ENCODE measurements at regions not wholly inside any gene's neighbourhood (a gene's known extent, or its start where the extent isn't known, plus 50 kb on each side); places are given as distances from the start of the nearest gene placed in this dataset.
"Not testable (repeated sequence)": the region's sequence is repeated elsewhere in the genome, so short reads cannot be mapped to it uniquely, and the experiment has no call there.

DNA sequence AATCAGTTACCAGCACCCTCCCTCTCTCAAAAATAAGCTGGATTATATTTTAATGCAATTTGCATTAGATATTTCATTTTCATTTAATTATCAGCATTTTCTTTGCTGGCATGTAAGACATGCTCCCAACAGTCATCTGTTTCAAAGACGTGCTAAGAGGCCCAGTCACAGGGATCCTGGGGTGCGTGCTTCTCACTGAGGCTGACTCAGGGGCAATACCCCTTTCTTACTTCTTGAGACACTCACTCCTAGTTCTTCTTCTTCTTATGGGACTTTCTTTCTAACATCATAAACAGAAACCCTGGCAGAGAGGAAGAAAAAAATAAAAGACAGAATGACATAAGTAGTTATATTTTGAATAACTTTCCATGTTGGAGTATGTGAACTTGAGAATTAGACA lies 372.1 kb upstream of the MEX3C start:
- Mint-ChIP-seq H3K36me3 (ENCODE audit: low read depth) (no peaks in the 10 kb centered on the region), H3K9me3 (peaks cover 29% of the 10 kb centered on the region), H3K27me3 (ENCODE audit: insufficient read depth) (no peaks in the 10 kb centered on the region), H3K4me1 (ENCODE audit: low read depth) (no peaks in the 10 kb centered on the region), H3K4me3 (no peak overlapping the region), H3K27ac (no peak overlapping the region)
- DNase-seq = no peak
- TF ChIP-seq, protein P1, sequence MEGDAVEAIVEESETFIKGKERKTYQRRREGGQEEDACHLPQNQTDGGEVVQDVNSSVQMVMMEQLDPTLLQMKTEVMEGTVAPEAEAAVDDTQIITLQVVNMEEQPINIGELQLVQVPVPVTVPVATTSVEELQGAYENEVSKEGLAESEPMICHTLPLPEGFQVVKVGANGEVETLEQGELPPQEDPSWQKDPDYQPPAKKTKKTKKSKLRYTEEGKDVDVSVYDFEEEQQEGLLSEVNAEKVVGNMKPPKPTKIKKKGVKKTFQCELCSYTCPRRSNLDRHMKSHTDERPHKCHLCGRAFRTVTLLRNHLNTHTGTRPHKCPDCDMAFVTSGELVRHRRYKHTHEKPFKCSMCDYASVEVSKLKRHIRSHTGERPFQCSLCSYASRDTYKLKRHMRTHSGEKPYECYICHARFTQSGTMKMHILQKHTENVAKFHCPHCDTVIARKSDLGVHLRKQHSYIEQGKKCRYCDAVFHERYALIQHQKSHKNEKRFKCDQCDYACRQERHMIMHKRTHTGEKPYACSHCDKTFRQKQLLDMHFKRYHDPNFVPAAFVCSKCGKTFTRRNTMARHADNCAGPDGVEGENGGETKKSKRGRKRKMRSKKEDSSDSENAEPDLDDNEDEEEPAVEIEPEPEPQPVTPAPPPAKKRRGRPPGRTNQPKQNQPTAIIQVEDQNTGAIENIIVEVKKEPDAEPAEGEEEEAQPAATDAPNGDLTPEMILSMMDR (IDR thresholded peaks at IDR 0.05) = no peak

GRCh38 chr18:51570071-51570470 lies 372.6 kb upstream of the MEX3C start:
- not testable (repeated sequence) for H3K27me3 Mint-ChIP-seq (ENCODE audit: insufficient read depth); H3K36me3 Mint-ChIP-seq (ENCODE audit: low read depth); H3K4me3 Mint-ChIP-seq; H3K4me1 Mint-ChIP-seq (ENCODE audit: low read depth); H3K27ac Mint-ChIP-seq; DNase-seq
- peaks cover 27% of the 10 kb centered on the region for H3K9me3 Mint-ChIP-seq

- H3K36me3 Mint-ChIP-seq (ENCODE audit: low read depth); DNase-seq; H3K27ac Mint-ChIP-seq: not testable (repeated sequence)
These were observed 376.4 kb upstream of the MEX3C start for GRCh38 chr18:51573886-51574285.

GRCh38 chr18:51575171-51575570 lies 377.7 kb upstream of the MEX3C start:
- H3K27me3 Mint-ChIP-seq (ENCODE audit: insufficient read depth) = no peaks in the 10 kb centered on the region
- no peaks in the 10 kb centered on the region for H3K4me1 Mint-ChIP-seq (ENCODE audit: low read depth)
- H3K9me3 Mint-ChIP-seq = peaks cover 37% of the 10 kb centered on the region
- H3K36me3 Mint-ChIP-seq (ENCODE audit: low read depth) = no peaks in the 10 kb centered on the region
- TF ChIP-seq, protein P1 (IDR thresholded peaks at IDR 0.05) = no peak
- H3K27ac Mint-ChIP-seq = no peak overlapping the region
- no peak for DNase-seq
- no peak overlapping the region for H3K4me3 Mint-ChIP-seq

More at GRCh38 chr18:51573886-51574285, 376.4 kb upstream of the MEX3C start:
- not testable (repeated sequence) for H3K27me3 Mint-ChIP-seq (ENCODE audit: insufficient read depth); H3K4me1 Mint-ChIP-seq (ENCODE audit: low read depth); H3K4me3 Mint-ChIP-seq
- peaks cover 27% of the 10 kb centered on the region for H3K9me3 Mint-ChIP-seq

DNA sequence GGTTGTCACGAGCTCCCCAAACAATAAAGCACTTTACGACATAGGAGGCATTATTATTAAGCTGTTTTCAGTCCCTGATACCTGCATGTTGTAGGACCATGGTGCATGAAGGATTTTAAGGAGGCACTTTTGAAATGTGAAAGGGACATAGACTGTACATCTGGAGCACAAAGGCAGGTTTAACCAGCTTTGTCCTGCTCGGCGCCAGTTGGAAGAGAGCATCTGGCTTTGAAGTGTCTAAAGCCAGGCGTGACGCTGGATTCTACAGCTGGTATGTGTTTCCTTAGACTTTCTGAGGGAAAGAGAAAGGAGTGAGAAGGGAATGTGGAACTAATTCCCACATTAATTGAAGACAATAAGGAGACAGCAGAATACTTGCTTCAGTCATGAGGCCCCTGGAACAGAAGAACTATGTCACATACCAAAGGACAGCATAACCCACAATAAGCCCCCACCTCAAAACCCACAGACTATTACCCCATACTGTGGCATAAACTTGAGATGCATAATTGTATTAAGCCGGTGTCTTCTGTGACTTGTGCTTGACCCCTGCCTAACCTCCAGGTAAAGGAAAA lies 381.0 kb upstream of the MEX3C start:
- H3K4me3 Mint-ChIP-seq = no peak overlapping the region
- peaks cover 49% of the 10 kb centered on the region for H3K9me3 Mint-ChIP-seq
- no peak overlapping the region for H3K27ac Mint-ChIP-seq
- TF ChIP-seq, protein P1 (IDR thresholded peaks at IDR 0.05) = no peak
- no peaks in the 10 kb centered on the region for H3K36me3 Mint-ChIP-seq (ENCODE audit: low read depth)
- H3K27me3 Mint-ChIP-seq (ENCODE audit: insufficient read depth) = peaks cover 1% of the 10 kb centered on the region; the same call in 1 of the 2 replicates
- no peak for DNase-seq
- no peaks in the 10 kb centered on the region for H3K4me1 Mint-ChIP-seq (ENCODE audit: low read depth)

GRCh38 chr18:51580580-51580979 lies 383.1 kb upstream of the MEX3C start:
- H3K27ac Mint-ChIP-seq = no peak overlapping the region
- peaks cover 1% of the 10 kb centered on the region; the same call in 1 of the 2 replicates for H3K27me3 Mint-ChIP-seq (ENCODE audit: insufficient read depth)
- TF ChIP-seq, protein P1 (IDR thresholded peaks at IDR 0.05) = no peak
- H3K9me3 Mint-ChIP-seq = peaks cover 50% of the 10 kb centered on the region
- no peak for DNase-seq
- H3K4me1 Mint-ChIP-seq (ENCODE audit: low read depth) = no peaks in the 10 kb centered on the region
- H3K4me3 Mint-ChIP-seq = no peak overlapping the region
- H3K36me3 Mint-ChIP-seq (ENCODE audit: low read depth) = no peaks in the 10 kb centered on the region

- no peak overlapping the region for H3K4me3 Mint-ChIP-seq
- H3K36me3 Mint-ChIP-seq (ENCODE audit: low read depth) = no peaks in the 10 kb centered on the region
- H3K27me3 Mint-ChIP-seq (ENCODE audit: insufficient read depth) = peaks cover 1% of the 10 kb centered on the region; the same call in 1 of the 2 replicates
- no peaks in the 10 kb centered on the region for H3K4me1 Mint-ChIP-seq (ENCODE audit: low read depth)
- DNase-seq = no peak
- H3K27ac Mint-ChIP-seq = no peak overlapping the region
- TF ChIP-seq, protein P1 (IDR thresholded peaks at IDR 0.05) = no peak
- H3K9me3 Mint-ChIP-seq = peaks cover 60% of the 10 kb centered on the region
These were observed 385.1 kb upstream of the MEX3C start for GRCh38 chr18:51582551-51582950.

Data from HFFc6 (cell line).